Neural crest cell (in vitro differentiated cells): ENCODE measurements at regions not wholly inside any gene's neighbourhood (a gene's known extent, or its start where the extent isn't known, plus 50 kb on each side); places are given as distances from the start of the nearest gene placed in this dataset.
"Not testable (repeated sequence)": the region's sequence is repeated elsewhere in the genome, so short reads cannot be mapped to it uniquely, and the experiment has no call there.

Source experiments
- DNase-seq: peaks from one replicate; pipeline ENCODE4 v3.0.0; 2021; ENCODE audit warnings: low read depth, mixed read lengths, low spot score
- H3K27ac Mint-ChIP-seq: one replicate; pipeline ENCODE4 v1.8.0; 2021; ENCODE audit warnings: mild to moderate bottlenecking, mixed read lengths; ENCODE audit not compliant: unreplicated experiment
- H3K27me3 Mint-ChIP-seq: 2 replicates; pipeline ENCODE4 v1.8.0; 2021; ENCODE audit warnings: low read depth, mild to moderate bottlenecking, mixed read lengths
- H3K36me3 Mint-ChIP-seq: 2 replicates; pipeline ENCODE4 v1.8.0; 2021; ENCODE audit warnings: low read depth, mild to moderate bottlenecking, mixed read lengths
- H3K4me1 Mint-ChIP-seq: 2 replicates; pipeline ENCODE4 v1.8.0; 2021; ENCODE audit warnings: mixed read lengths
- H3K4me3 Mint-ChIP-seq: one replicate; pipeline ENCODE4 v1.8.0; 2021; ENCODE audit warnings: mild to moderate bottlenecking, mixed read lengths
- H3K9me3 Mint-ChIP-seq: 2 replicates; pipeline ENCODE4 v1.8.0; 2021; ENCODE audit warnings: mixed read lengths
- CTCF ChIP-seq: fragments of 200-600 bp; sonication (generic); conservative IDR thresholded peaks from 2 replicates; pipeline ENCODE4 v1.5.0; 2021; ENCODE audit warnings: antibody characterized with exemption, mild to moderate bottlenecking

DNA sequence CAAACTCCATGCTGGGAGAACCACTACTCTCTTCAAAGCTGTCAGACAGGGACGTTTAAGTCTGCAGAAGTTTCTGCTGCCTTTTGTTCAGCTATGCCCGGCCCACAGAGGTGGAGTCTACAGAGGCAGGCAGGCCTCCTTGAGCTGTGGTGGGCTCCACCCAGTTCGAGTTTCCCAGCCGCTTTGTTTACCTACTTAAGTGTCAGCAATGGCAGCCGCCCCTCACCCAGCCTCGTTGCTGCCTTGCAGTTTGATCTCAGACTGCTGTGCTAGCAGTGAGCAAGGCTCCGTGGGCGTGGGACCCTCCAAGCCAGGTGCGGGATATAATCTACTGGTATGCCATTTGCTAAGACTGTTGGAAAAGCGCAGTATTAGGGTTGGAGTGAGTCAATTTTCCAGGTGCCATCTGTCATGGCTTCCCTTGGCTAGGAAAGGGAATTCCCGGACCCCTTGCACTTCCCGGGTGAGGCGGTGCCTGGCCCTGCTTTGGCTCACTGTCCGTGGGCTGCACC, 190.7 kb downstream of the TTC6 start:
- not testable (repeated sequence) for H3K9me3 Mint-ChIP-seq, DNase-seq, H3K4me1 Mint-ChIP-seq, H3K27me3 Mint-ChIP-seq, H3K4me3 Mint-ChIP-seq, H3K27ac Mint-ChIP-seq, H3K36me3 Mint-ChIP-seq

DNA sequence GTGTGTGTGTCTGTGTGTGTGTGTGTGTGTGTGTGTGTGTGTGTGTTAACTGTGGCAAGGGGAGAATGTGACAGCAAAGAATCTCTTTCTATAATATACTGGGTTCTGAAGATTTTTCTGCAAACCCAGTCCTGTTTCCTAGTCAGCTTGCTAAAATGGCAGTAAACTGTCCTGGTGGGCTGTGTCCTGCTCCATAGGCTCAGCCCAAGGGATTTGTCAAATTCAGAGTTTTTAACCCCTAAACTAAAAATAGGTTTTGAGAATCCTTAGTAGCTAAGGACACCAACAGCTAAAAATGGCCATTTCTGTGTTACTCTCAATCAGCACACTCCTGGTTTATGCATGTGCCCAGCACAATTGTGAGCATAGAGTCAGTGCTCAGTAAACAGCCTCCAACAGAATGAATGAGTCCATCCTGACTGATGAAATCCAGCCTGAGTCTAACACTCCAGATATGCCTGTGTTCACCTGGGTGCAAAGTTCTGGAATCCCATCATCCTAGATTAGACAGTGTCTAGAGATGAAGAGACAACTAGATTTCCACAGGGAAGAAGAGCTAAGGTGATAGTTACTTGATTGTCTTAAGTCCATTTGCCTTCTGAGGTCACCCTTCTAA, 192.6 kb downstream of the TTC6 start:
- Mint-ChIP-seq H3K4me1 (no peaks in the 10 kb centered on the region), H3K27me3 (peaks cover 2% of the 10 kb centered on the region), H3K4me3 (no peak overlapping the region), H3K9me3 (no peaks in the 10 kb centered on the region), H3K36me3 (no peaks in the 10 kb centered on the region), H3K27ac (no peak overlapping the region)
- no peak for TF ChIP-seq CTCF
- no peak for DNase-seq

GRCh38 chr14:37791384-37792036, 196.1 kb downstream of the TTC6 start:
- no peaks in the 10 kb centered on the region for H3K9me3 Mint-ChIP-seq

DNA sequence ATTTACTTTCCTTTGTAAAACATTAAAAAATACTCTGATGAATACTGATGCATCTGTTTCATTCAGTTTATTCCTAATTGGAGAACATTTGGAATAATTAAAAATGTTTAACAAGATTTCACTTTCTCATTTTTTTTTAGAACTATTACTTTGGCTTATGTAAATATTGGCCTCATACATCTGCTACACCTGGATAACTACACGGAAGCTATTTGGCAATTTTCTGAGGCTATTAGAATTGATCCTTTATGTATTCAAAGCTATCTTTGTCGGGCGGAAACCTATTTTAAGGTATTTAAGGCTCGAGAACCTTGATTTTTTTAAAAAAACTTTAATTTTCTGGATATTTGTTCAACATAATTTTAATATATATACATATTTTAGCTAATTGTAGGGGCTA, 196.7 kb downstream of the TTC6 start:
- Mint-ChIP-seq H3K27ac (no peak overlapping the region), H3K9me3 (no peaks in the 10 kb centered on the region), H3K36me3 (no peaks in the 10 kb centered on the region)

More at GRCh38 chr14:37791384-37792036, 196.1 kb downstream of the TTC6 start:
- Mint-ChIP-seq H3K27me3 (no peaks in the 10 kb centered on the region), H3K4me1 (no peaks in the 10 kb centered on the region), H3K4me3 (no peak overlapping the region), H3K36me3 (no peaks in the 10 kb centered on the region), H3K27ac (no peak overlapping the region)
- no peak for TF ChIP-seq CTCF
- no peak for DNase-seq

DNA sequence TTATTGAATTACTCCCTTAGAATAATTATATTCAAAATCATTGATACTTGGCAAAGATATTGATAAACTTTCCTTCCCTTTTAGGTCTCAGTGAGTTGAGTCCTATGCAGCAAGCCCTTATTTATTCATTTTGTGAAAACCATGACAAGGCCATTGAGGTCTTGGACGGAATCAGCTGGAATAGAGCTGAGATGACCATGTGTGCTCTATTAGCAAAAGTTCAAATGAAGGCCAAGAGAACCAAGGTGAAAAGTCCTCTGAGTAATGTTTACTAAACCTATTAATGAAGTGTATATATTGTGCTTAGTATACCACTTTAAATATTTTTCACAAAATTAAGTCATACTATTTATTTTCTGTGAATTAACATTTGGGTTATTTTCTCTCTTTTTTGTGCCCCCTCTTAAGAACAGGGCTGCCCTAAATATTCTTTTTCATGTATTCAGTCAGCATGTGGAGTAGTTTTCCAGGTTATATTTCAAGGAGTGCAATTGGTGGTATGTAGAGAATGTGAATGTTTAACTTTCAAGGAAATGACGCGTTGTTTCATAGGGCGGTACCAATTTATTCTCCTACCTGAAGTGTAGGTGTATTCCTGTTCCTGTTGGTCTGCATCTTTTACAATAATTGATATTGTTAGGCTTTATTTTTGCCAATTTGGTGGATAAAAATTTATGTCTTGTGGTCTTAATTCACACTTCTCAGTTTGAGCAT, 201.4 kb downstream of the TTC6 start:
- DNase-seq: no peak

More for the DNA sequence above, 196.7 kb downstream of the TTC6 start:
- no peak for DNase-seq
- no peaks in the 10 kb centered on the region for H3K4me1 Mint-ChIP-seq
- H3K4me3 Mint-ChIP-seq: no peak overlapping the region
- no peaks in the 10 kb centered on the region for H3K27me3 Mint-ChIP-seq
- TF ChIP-seq CTCF: no peak

More for the DNA sequence above, 201.4 kb downstream of the TTC6 start:
- Mint-ChIP-seq H3K4me1 (no peaks in the 10 kb centered on the region), H3K27ac (no peak overlapping the region), H3K9me3 (no peaks in the 10 kb centered on the region), H3K4me3 (no peak overlapping the region), H3K27me3 (no peaks in the 10 kb centered on the region), H3K36me3 (no peaks in the 10 kb centered on the region)
- no peak for TF ChIP-seq CTCF
